GM19025 (cell line): ENCODE measurements at regions not wholly inside any gene's neighbourhood (a gene's known extent, or its start where the extent isn't known, plus 50 kb on each side); places are given as distances from the start of the nearest gene placed in this dataset.

Source experiments
- ATAC-seq: cut with Tn5 transposase; IDR thresholded peaks from one replicate; pipeline ENCODE4 v1.9.1; 2021; ENCODE audit warnings: mild to moderate bottlenecking, low read depth, moderate library complexity; ENCODE audit not compliant: unreplicated experiment

DNA sequence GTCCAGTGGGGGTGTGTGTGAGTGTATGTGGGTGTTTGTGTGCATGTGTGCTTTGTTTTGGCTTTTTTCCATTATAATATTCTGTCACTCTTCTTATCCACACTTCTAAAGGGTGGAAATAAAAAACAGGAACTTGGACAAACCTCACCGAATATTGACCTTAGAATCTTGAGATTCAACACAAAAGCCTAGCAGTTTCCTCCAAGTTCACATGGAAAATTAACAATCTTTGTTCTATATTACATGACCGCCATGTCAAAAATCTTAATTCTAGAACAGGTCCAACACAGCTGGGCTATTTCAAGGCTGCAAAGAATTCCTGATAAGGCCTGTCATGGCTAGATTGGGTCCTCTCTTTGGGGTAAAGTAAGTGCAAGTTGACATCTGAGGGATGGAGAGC is 169.3 kb upstream of the OSR1 start:
- ATAC-seq = no peak

DNA sequence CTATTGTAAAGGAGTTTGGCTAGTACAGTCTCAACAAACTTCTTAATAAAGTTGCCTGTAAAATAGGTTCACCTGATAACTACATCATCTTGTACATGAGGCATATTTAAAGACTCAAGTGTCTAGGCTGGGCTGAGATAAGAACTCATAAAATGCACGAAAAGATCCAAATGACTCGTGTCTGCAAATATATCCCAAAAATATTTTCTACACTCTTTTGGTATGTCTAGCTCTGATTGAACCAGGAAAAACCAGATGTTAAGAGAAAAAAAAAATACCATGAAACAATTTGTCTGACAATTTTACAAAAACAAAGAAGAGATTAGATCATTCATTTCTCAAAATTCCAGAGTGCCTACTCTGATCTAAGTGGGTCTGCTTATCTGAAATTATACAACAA is 166.9 kb upstream of the OSR1 start:
- no peak for ATAC-seq

DNA sequence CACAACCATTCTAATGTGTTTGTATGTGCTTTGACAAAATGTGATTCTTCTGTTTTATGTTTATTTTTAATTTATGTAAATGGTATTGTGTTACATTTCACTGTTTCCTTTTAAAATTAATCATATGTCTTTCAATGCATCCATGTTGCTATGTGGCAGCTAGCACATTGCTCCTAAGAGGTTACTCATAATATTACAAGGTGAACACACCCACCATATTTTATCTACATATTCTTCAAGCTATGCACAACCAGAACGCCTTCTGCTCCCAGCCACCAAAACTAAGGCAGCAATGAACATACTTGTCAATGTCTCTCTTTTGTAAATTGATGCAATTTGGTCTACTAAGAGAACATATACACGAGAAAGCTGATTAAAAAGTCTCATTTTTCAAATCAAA is 160.6 kb upstream of the OSR1 start:
- ATAC-seq = no peak

DNA sequence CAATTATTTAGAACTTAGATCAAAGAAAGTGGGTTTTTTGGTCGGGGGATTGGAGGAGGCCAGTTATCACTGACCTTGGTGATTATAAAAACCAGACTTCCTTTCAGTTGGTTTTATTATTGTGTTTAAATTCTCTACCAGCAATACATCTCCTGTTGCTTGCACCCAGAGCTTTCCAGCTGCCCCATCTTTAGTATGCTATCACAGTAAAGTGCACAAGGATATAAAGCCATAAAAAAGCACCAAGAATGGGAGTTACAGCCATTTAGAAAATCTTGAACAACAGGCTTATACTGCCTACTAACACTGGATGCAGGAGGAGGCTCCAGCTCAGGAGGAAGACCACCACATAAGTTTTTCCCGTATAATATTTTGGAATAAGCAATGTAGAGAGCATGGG is 148.7 kb upstream of the OSR1 start:
- no peak for ATAC-seq

DNA sequence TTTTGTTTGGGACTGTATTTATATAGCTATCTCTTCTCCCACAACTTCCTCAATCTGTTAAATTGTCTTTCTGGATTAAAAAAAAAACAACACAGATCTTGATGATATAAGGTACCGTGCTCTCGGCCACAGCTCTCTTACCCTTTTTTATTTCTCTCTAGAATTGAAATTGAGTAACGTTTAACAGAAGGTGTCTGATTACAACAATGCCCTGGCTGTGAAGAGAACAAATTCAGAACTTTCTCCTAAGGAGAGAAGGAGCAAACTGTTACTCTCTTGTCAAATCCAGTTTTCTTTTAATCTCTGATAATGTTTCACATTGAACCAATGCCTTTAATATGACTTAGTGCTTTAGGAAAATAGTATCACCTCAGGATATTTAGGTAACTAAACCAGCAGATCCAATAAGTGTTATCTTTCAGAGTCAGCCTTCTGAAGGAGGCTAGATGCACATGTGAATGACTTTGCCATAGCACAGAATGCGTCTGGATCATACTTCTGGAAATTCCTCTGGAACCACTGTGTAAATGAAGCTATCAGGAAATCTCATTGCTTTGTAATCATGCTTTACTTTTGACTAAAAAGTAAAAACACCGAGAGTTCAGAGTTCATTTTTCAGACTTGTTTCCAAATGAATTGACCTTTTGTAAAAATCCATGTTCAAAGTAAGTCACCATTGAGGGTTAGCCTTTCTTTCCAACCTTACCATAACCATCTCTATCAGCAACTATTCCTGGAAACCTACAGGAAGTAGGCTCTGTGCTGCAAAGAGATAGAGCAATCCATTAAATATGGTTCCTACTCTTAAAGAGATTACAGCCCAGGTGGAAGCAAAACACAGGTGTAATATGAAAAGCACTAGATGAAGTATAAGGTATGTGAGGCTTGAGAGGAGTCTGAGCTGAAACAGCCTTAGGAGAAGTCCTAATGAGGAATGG is 147.0 kb upstream of the OSR1 start:
- ATAC-seq = no peak

DNA sequence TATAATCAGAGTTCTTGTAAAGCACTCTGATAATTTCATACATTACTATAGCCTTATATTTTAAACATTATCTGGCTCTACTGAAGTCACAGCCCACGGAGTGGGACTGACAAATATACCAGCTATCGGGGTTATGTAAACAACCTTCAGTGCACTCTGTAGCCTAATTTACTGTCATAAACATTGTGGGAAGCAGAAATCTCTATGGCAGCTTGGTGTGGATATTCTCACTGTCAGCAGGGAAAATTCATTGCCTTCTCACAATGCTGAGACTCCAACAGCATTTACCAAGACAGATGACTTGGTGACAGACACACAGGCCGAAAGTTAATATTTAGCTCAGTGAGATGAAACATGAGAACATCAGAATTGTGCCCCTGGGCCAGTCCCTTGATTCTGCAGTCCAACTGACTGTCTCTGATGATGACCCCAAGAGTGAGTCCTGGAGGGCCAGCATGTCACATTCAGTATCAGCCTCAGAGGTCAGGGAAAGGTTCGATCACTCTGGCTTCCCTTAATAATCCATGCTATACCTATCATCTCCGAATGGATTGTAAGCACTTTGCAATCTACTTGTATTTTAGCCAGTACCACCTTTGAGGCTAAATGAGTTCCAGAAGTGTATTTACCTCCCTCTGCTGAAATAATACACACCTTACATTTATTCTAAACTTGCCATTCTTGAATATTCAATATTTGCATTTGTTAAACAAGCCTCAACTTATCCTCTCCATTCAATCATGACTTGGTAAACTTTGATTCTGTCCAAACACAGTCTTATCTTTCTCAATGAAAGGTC is 146.2 kb upstream of the OSR1 start:
- no peak for ATAC-seq

DNA sequence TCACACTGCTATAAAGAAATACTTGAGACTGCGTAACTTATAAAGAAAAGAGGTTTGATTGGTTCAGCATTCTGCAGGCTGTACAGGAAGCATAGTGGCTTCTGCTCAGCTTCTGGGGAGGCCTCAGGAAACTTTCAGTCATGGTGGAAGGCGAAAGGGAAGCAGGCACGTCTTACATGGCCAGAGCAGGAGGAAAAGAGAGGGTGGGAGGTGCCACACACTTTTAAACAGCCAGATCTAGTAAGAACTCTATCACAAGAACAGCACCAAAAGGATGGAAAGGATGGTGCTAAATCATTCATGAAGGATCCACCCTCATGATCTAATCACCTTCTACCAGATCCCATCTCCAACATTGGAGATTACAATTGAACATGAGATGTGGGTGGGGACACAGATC is 145.5 kb upstream of the OSR1 start:
- ATAC-seq = no peak

DNA sequence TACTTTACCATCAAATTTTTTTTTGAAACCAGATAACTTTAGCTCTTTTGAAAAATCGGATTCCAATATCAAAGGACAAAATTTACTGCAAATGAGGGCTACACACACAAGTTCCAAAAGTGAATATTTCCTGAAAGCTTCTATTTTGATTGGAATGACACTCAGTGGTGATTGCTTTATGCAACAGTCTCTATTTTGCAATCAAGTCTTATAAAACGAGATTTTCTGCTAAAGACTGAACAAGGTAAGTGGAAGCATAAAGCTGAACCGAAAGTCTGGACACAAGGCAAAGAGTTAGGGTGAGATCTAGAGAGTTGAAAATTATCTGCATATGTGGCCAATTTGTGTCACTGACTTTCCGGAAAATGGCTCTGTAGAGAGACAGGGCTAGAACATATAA is 145.0 kb upstream of the OSR1 start:
- no peak for ATAC-seq

DNA sequence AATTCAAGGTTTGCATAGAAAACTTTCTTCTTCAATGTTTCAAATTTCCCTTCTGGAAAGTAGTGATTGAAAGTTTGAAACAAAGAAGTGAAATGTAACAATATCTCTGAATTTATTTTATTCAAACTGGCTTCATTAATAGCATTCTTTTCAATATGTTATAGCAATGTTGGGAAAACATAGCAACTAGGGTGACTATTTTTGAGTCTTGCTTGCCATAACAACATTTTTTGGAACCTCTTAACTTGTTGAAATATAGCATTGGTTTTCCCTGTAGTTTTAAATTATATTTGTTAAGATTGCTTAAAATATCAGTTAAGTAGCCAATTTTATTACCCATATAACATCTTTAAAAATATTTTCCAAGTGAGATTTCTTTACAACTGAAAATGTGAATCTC is 141.7 kb upstream of the OSR1 start:
- ATAC-seq = no peak

DNA sequence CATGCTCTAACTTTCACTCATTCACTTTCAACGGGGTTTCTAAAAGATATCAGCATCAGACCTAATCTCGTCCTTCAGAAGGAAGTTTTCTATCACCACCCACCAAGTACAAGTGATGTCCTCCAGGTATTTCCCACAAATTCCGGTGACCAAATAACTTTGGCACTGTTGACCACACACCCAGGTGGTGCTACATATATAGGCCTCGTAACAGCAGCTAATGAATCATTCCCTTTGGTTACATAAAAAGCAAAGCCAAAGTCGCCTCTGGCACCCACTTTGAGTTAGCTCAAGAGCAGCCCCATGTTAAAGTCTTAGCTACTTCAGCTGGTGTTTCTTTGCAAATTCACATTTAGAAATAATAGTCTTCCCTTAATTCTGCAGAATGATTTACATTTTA is 138.2 kb upstream of the OSR1 start:
- no peak for ATAC-seq

DNA sequence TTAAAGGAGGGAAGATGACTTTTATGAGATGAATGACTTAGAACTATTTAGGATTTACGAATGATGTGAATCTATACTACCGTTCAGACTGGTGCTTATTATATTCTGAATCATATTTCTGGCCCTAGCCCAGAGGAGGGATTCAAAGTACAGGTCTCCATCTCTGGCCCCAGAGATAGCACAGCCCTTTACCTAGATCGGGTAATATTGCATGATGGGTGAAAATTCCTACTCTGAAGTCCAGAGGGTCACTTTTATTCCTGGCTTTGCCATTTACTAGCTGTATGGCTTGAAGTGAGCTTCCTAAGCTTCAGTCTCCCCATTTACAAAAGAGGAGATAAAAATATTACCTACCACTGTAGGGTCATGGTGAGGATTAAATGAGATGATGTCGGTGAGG is 135.8 kb upstream of the OSR1 start:
- no peak for ATAC-seq

DNA sequence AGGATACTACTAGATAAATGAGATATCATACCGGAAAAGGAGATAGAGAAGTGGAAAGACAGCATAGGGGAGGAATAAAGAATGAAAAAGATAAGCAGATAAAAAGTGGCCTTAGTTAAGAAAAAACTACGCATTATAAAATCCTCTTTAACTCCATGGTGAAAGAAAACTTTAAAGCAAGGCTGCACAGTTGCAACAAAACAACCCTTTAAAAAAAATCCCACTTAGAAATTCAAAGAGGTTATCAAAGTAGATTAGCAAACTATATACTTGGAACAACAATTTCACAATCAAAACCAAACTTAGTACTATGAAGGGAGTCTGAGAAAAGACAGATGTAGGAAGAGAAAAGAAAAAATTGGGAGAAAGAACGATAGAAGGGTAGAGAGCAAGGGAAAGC is 133.4 kb upstream of the OSR1 start:
- ATAC-seq = no peak

DNA sequence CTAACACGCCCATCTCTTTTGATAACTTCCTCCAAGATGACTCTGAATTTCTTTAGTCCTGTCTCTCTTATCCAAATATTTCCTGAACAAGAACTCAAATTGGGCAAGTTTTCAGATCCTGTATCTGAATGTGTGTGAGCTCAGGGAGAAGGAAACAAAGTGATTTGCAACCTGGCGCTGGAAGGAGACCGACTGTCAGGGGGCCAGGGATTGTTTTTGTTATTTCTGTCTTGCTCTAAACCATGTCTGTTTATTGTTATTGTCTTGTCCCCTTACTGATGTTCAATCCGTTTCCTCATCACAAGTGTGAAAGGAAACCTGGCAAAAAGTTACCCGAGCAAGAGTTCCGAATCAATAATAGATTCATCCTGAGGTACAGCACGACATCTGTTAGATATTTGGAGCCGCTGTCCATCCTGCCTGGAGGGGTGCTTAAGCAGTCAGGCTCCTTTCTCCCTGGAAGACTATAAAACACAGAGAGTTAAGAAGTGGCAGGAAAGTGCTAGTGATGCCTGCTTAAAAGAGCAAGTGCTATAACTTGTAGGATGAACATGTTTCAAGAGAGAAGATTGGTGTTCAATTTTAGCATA is 132.5 kb upstream of the OSR1 start:
- ATAC-seq = no peak

DNA sequence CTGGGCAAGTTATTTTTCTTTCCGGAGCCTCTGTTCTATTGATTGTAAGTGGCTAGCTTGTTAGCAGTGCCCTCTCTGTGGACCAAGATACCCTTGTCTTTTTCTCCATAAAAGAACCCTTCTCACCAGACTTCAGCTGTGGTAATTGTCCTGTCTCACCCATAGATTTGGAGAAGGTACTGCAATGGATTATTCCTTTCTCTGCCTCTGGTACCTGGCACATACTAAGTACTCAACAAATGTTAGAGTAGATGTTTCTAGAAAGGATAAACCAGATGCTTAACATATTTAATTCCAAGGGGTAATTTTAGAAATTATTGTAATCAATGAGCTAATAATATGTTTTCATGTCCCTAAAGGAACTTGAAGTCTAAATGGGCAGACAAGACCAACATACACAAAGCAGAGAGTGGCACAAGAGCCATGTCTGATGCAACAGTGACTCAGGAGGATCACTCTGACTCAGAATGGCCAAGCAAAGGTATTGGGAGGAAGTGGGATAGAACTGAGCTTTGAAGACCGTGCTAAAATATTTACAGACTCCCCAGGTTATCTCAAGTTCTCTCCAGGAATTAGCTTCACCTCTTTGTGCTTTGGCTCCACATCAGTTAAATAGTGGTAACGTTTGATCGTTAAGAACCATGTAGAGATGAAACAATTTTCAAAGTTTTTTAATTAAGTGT is 129.7 kb upstream of the OSR1 start:
- no peak for ATAC-seq

DNA sequence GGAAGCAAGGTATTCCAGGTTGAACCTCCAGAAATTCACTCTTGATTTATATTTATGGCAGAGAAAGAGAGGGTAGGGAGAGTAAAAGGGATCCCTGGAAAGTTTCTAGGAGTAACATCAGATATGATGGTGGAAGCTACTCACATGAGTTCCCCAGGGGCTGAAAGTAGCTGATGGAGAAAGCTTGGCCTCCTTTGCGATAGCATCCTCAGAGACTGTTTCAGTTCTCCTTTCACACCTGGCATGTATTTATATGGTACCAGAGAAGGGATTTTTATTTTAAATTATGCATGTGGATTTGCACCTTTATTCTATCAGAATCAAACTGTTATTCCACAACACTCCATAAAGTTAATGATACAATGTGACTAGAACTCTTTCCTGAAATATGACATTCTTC is 126.3 kb upstream of the OSR1 start:
- no peak for ATAC-seq

DNA sequence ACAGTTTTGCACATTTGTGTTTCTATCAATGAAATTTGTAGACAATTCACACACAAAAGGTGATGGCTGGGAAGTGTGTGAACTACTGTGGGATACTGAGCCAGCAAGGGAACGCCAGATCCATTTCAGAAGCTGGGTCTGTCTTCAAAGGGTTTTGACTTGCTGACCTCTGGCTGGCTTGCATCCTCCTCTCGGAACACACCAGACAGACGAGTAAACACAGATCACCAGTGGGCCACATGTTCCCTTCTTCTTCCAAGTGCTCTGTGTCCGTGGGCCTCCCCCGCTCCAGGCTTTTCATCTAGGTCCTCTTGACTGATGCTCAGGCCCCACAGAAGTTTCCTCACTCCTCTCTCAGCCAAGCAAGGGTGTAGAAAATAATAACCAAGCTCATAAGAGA is 122.2 kb upstream of the OSR1 start:
- no peak for ATAC-seq

DNA sequence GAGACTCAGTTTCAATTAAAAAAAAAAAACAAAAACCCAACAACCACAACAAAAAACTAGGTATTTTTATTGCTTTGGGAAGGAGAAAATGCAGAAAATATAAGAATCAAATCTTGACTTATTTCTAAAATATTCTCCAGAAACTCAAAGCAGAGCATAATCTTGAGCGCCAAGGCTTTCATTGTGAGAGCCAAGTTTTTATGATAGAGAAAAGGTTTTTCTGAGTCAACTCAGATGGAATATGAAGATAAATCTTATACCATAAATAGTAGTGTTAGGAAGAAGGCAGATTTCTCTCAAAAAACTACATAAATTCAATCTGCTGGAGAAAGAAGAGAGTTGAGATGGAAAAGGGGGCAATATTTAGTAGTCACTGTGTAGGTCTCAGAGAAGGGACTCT is 121.2 kb upstream of the OSR1 start:
- ATAC-seq = no peak

DNA sequence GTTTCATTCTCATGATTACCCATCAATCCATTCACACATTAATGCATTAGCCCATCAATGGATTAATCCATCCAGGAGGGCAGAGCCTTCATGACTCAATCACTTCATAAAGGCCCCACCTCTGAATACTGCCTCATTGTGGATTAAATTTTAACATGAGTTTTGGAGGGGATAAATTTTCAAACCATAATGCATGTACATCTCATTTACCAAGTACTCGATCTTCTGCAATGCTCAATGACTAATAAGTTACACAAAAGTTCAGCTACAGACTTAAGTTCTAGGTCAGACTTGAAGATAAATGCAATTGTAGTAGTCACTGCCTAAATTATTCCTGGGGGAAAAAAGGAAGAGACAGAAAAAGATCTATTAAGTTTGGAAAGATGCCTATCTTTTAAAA is 120.0 kb upstream of the OSR1 start:
- ATAC-seq = no peak

DNA sequence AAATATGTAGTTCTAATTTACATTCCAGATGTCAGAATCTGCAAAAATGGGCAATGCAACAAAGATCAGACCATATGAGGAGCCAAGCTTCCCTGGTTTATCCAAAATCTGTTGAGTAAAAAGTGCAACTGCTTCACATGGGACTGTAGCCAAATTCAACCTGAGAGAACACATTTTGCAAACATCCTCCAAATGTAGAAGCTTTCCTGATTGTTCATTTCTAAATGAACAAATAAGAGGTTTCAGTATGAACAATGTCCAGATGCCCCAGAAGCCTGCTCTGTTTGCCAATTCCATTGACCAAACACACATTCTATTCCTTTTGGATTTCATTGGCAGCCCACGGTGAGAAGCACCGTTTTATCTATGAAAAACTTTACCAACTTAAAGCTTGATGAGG is 117.9 kb upstream of the OSR1 start:
- no peak for ATAC-seq

DNA sequence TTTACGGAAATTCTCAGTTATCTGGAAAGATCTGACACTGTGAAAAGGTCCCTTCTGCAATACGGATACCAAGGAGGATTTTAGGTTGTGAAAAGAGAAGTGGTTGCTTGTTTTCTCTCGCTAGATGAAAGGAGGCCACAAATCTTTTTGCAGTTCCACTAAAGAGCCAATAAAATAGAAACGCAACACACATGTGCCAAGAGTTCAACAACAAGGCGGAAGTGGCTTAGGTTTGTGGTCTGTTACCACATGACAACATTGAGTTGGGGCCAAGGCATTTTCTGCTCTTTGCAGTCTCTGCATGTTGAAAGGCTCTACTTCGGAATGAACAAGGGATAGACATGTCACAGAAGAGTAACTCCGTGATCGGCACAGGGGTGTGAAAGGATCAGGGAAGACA is 115.7 kb upstream of the OSR1 start:
- ATAC-seq = peak; percentile 76

DNA sequence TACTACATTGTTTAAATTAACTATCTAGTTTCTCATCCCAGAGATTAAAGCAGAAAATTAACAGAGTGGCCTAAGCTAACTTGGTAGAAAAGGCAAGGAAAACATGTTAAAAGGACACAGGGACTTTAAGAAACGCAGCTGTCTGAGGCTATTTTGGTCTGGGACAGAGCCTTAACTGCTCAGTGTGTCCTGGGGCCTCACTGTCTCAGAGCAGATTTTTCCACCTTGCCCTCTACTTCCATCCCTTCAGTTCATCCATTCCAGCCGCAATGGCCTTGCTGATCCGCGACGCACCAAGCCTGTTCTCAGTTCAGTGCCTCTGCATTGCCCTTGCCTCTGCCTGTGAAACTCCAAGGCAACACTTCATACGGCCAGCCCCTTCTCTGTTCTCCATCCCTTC is 114.9 kb upstream of the OSR1 start:
- no peak for ATAC-seq
